HL-60 (cell line): ENCODE measurements at regions not wholly inside any gene's neighbourhood (a gene's known extent, or its start where the extent isn't known, plus 50 kb on each side); places are given as distances from the start of the nearest gene placed in this dataset.

ENCODE experiments used
- DNase-seq, 2 experiments: peaks; one replicate each; pipeline ENCODE4 v3.0.0-alpha.2; 2010 to 2020; ENCODE audit warnings: low read depth in 1 of 2, low spot score in 1 of 2
- H3K27ac ChIP-seq: fragments of 250-450 bp; sonication (Bioruptor Pico); replicated peaks from 2 replicates; pipeline ENCODE4 v1.5.1; 2020; ENCODE audit warnings: mild to moderate bottlenecking, moderate library complexity
- H3K27me3 ChIP-seq: fragments of 250-450 bp; sonication (Bioruptor Pico); 2 replicates; pipeline ENCODE4 v1.5.1; 2021; ENCODE audit warnings: mild to moderate bottlenecking, moderate library complexity; ENCODE audit not compliant: insufficient read depth, poor library complexity, severe bottlenecking
- H3K4me3 ChIP-seq: replicated peaks from 2 replicates; pipeline ENCODE4 v1.5.1; 2011; ENCODE audit warnings: mild to moderate bottlenecking, control low read depth, low read length; ENCODE audit not compliant: insufficient read depth
- GABPA ChIP-seq: IDR thresholded peaks from 2 replicates; pipeline ENCODE4 v1.6.1; 2012; ENCODE audit warnings: low read depth
- POLR2AphosphoS5 ChIP-seq: IDR thresholded peaks from 2 replicates; pipeline ENCODE4 v1.6.1; 2012; ENCODE audit warnings: low read depth
- REST ChIP-seq: IDR thresholded peaks from 2 replicates; pipeline ENCODE4 v1.6.1; 2012; ENCODE audit warnings: low read depth; ENCODE audit not compliant: insufficient replicate concordance
- SPI1 ChIP-seq: IDR thresholded peaks from 2 replicates; pipeline ENCODE4 v1.6.1; 2012; ENCODE audit warnings: low read depth, mild to moderate bottlenecking, borderline replicate concordance
- TF ChIP-seq, protein P1 (sequence below): IDR thresholded peaks from one replicate; pipeline ENCODE4 v1.5.1; 2011; ENCODE audit warnings: low read length, control low read depth, inconsistent platforms; ENCODE audit not compliant: insufficient read depth

- Histone ChIP-seq H3K27me3 (peaks cover 10% of the 10 kb centered on the region), H3K4me3 (no peak overlapping the region), H3K27ac (no peak overlapping the region)
- no peak for DNase-seq
- no peak for TF ChIP-seq REST
- TF ChIP-seq GABPA, result no peak
- TF ChIP-seq, protein P1, sequence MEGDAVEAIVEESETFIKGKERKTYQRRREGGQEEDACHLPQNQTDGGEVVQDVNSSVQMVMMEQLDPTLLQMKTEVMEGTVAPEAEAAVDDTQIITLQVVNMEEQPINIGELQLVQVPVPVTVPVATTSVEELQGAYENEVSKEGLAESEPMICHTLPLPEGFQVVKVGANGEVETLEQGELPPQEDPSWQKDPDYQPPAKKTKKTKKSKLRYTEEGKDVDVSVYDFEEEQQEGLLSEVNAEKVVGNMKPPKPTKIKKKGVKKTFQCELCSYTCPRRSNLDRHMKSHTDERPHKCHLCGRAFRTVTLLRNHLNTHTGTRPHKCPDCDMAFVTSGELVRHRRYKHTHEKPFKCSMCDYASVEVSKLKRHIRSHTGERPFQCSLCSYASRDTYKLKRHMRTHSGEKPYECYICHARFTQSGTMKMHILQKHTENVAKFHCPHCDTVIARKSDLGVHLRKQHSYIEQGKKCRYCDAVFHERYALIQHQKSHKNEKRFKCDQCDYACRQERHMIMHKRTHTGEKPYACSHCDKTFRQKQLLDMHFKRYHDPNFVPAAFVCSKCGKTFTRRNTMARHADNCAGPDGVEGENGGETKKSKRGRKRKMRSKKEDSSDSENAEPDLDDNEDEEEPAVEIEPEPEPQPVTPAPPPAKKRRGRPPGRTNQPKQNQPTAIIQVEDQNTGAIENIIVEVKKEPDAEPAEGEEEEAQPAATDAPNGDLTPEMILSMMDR, result no peak
- no peak for TF ChIP-seq SPI1
- TF ChIP-seq POLR2AphosphoS5, result no peak
Observed at GRCh38 chr20:10167594-10167993, 51.0 kb upstream of the SNAP25 start.
